ENCODE measurements at regions not wholly inside any gene's neighbourhood (a gene's known extent, or its start where the extent isn't known, plus 50 kb on each side); places are given as distances from the start of the nearest gene placed in this dataset.

GRCh38 chr4:23942471-23942870 is 52.6 kb upstream of the PPARGC1A start:
- no peak for TF ChIP-seq CTCF (IDR thresholded peaks at IDR 0.05; ENCODE audit: control insufficient read depth, extremely low read depth, insufficient read depth)

More at GRCh38 chr4:23942471-23942870, 52.6 kb upstream of the PPARGC1A start:
- no peak for DNase-seq (ENCODE audit: low read depth)
- H3K4me3 ChIP-seq (ENCODE audit: low read depth, low read length) = no peak overlapping the region
